Upper lobe of left lung (tissue), 4 donors: ENCODE measurements at regions not wholly inside any gene's neighbourhood (a gene's known extent, or its start where the extent isn't known, plus 50 kb on each side); places are given as distances from the start of the nearest gene placed in this dataset.

ENCODE experiments used
- POLR2A ChIP-seq, 4 donors: fragments of 450-650 bp; IDR thresholded peaks; one replicate each; pipeline ENCODE4 v1.5.1; 2016 to 2017; ENCODE audit warnings: antibody characterized with exemption in 4 of 4, mild to moderate bottlenecking in 2 of 4
- POLR2AphosphoS5 ChIP-seq, 2 donors: sonication (generic); formaldehyde crosslinking; IDR thresholded peaks; one replicate each; pipeline ENCODE4 v1.5.1; 2017; ENCODE audit warnings: antibody characterized with exemption in 2 of 2
- TF ChIP-seq, protein P1 (sequence below), 6 experiments: fragments of 450-650 bp in 4 of 6; fragments of 200-600 bp in 2 of 6; sonication (generic) in 2 of 6; IDR thresholded peaks; one replicate each; pipeline ENCODE4 v1.5.1; 2016 to 2019; ENCODE audit warnings: antibody characterized with exemption in 6 of 6

GRCh38 chr12:13462450-13462849 lies 265.9 kb downstream of the EMP1 start:
- TF ChIP-seq POLR2AphosphoS5 (IDR thresholded peaks at IDR 0.05): no peak
- TF ChIP-seq, protein P1, sequence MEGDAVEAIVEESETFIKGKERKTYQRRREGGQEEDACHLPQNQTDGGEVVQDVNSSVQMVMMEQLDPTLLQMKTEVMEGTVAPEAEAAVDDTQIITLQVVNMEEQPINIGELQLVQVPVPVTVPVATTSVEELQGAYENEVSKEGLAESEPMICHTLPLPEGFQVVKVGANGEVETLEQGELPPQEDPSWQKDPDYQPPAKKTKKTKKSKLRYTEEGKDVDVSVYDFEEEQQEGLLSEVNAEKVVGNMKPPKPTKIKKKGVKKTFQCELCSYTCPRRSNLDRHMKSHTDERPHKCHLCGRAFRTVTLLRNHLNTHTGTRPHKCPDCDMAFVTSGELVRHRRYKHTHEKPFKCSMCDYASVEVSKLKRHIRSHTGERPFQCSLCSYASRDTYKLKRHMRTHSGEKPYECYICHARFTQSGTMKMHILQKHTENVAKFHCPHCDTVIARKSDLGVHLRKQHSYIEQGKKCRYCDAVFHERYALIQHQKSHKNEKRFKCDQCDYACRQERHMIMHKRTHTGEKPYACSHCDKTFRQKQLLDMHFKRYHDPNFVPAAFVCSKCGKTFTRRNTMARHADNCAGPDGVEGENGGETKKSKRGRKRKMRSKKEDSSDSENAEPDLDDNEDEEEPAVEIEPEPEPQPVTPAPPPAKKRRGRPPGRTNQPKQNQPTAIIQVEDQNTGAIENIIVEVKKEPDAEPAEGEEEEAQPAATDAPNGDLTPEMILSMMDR (IDR thresholded peaks at IDR 0.05): no peak
- no peak for TF ChIP-seq POLR2A (IDR thresholded peaks at IDR 0.05)
